Activated CD8-positive, alpha-beta T cell treated with anti-CD3 and anti-CD28 coated beads for 36 hours (primary cell): ENCODE measurements at regions not wholly inside any gene's neighbourhood (a gene's known extent, or its start where the extent isn't known, plus 50 kb on each side); places are given as distances from the start of the nearest gene placed in this dataset.

Source experiments
- ATAC-seq: fragments of 200-7000 bp; cut with Tn5 transposase; one replicate; pipeline ENCODE4 v1.10.0; 2021; ENCODE audit warnings: mild to moderate bottlenecking, moderate library complexity
- CTCF ChIA-PET: fragments of 350-600 bp; sonication (Branson Sonifier 250); formaldehyde crosslinking; loops from one replicate; lab custom pipeline; 2021; ENCODE audit warnings: antibody characterized with exemption; lab: Charles Lee
- POLR2A ChIA-PET: fragments of 350-600 bp; sonication (Branson Sonifier 250); formaldehyde crosslinking; loops from one replicate; lab custom pipeline; 2021; ENCODE audit warnings: antibody characterized with exemption; lab: Charles Lee
- DNase-seq: peaks from one replicate; pipeline ENCODE4 v3.0.0-alpha.2; 2020
- H3K27ac Mint-ChIP-seq: one replicate; pipeline ENCODE4 v1.8.0; 2021; ENCODE audit warnings: mild to moderate bottlenecking, mixed read lengths
- H3K27me3 Mint-ChIP-seq: one replicate; pipeline ENCODE4 v1.8.0; 2021; ENCODE audit warnings: mixed read lengths
- H3K36me3 Mint-ChIP-seq: one replicate; pipeline ENCODE4 v1.8.0; 2021; ENCODE audit warnings: low read depth, mixed read lengths
- H3K4me1 Mint-ChIP-seq: one replicate; pipeline ENCODE4 v1.8.0; 2021; ENCODE audit warnings: low read depth, mixed read lengths
- H3K4me3 Mint-ChIP-seq: one replicate; pipeline ENCODE4 v1.8.0; 2021; ENCODE audit warnings: mild to moderate bottlenecking, moderate library complexity, mixed read lengths
- H3K9me3 Mint-ChIP-seq: one replicate; pipeline ENCODE4 v1.8.0; 2021; ENCODE audit warnings: mixed read lengths
- CTCF ChIP-seq: fragments of 200-600 bp; IDR thresholded peaks from one replicate; pipeline ENCODE4 v1.8.0; 2022; ENCODE audit warnings: antibody characterized with exemption, mild to moderate bottlenecking
- intact Hi-C: fragments of 100-400 bp; cut with micrococcal nuclease; formaldehyde crosslinking; loops from one replicate; pipeline ENCODE4 v1.10.0; 2022

- ChIA-PET CTCF (no interaction called here), POLR2A (no interaction called here)
- peaks cover 13% of the 10 kb centered on the region for H3K9me3 Mint-ChIP-seq
- ATAC-seq (no peak), DNase-seq (no peak)
- H3K27me3 Mint-ChIP-seq, result no peaks in the 10 kb centered on the region
- TF ChIP-seq CTCF, result no peak
- no peaks in the 10 kb centered on the region for H3K4me1 Mint-ChIP-seq
- intact Hi-C loops, result no loop called here
- no peak overlapping the region for H3K27ac Mint-ChIP-seq
- H3K36me3 Mint-ChIP-seq, result peaks cover 4% of the 10 kb centered on the region
- H3K4me3 Mint-ChIP-seq, result no peak overlapping the region
Measured at GRCh38 chr16:72530434-72530833, 358.5 kb upstream of the PMFBP1 start.

- Mint-ChIP-seq H3K27me3 (no peaks in the 10 kb centered on the region), H3K9me3 (peaks cover 10% of the 10 kb centered on the region), H3K4me3 (no peak overlapping the region), H3K36me3 (peaks cover 14% of the 10 kb centered on the region), H3K27ac (no peak overlapping the region), H3K4me1 (no peaks in the 10 kb centered on the region)
- DNase-seq (no peak), ATAC-seq (no peak)
- CTCF ChIA-PET, result no interaction called here
- intact Hi-C loops, result no loop called here
- POLR2A ChIA-PET, result no interaction called here
- no peak for TF ChIP-seq CTCF
Measured at GRCh38 chr16:72523087-72523486, 351.1 kb upstream of the PMFBP1 start.

- intact Hi-C loops, result no loop called here
- Mint-ChIP-seq H3K9me3 (peaks cover 6% of the 10 kb centered on the region), H3K27me3 (no peaks in the 10 kb centered on the region), H3K4me3 (no peak overlapping the region), H3K27ac (no peak overlapping the region), H3K36me3 (peaks cover 8% of the 10 kb centered on the region), H3K4me1 (no peaks in the 10 kb centered on the region)
- DNase-seq, result no peak
- TF ChIP-seq CTCF, result no peak
- no peak for ATAC-seq
- POLR2A ChIA-PET, result no interaction called here
- CTCF ChIA-PET, result no interaction called here
Measured at GRCh38 chr16:72517154-72517553, 345.2 kb upstream of the PMFBP1 start.

- ChIA-PET CTCF (no interaction called here), POLR2A (no interaction called here)
- Mint-ChIP-seq H3K9me3 (no peaks in the 10 kb centered on the region), H3K27me3 (no peaks in the 10 kb centered on the region), H3K36me3 (no peaks in the 10 kb centered on the region), H3K4me3 (no peak overlapping the region), H3K4me1 (no peaks in the 10 kb centered on the region), H3K27ac (no peak overlapping the region)
- intact Hi-C loops, result no loop called here
- DNase-seq (no peak), ATAC-seq (no peak)
- no peak for TF ChIP-seq CTCF
Measured at GRCh38 chr16:72511171-72511570, 339.2 kb upstream of the PMFBP1 start.

GRCh38 chr16:72508191-72508590 is 336.2 kb upstream of the PMFBP1 start:
- Mint-ChIP-seq H3K4me3 (no peak overlapping the region), H3K27me3 (no peaks in the 10 kb centered on the region), H3K27ac (no peak overlapping the region), H3K4me1 (no peaks in the 10 kb centered on the region), H3K9me3 (no peaks in the 10 kb centered on the region), H3K36me3 (no peaks in the 10 kb centered on the region)
- DNase-seq, result no peak
- intact Hi-C loops, result no loop called here
- TF ChIP-seq CTCF, result no peak
- POLR2A ChIA-PET, result no interaction called here
- CTCF ChIA-PET, result no interaction called here
- no peak for ATAC-seq
